ENCODE measurements at regions not wholly inside any gene's neighbourhood (a gene's known extent, or its start where the extent isn't known, plus 50 kb on each side); places are given as distances from the start of the nearest gene placed in this dataset.
A peak's percentile ranks its signal among the peaks of the same experiment; 100 is the strongest.

DNA sequence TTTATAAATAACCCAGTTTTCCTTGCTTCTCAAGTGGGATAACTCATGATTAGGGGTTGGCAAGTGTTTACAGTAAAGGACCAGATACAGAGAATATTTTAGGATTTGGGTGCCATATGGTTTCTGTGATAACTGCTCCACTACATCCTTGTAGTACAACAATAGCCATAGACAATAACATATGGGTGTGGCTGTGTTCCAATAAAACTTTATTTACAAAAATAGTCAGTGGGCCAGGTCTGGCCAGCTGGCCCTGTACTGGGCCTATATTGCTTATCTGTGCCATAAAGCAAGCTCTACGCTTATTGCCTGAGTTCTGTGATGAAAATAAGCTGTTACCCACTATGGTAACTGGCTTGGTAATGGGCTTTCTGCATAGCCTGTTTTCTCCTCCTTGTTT lies 386.5 kb upstream of the RBFOX1 start:
- Histone ChIP-seq H3K9me3 (ENCODE audit: control insufficient read depth, insufficient read depth, low read length) (no peaks in the 10 kb centered on the region), H3K27ac (ENCODE audit: low read depth, low read length) (no peak overlapping the region), H3K27me3 (ENCODE audit: control insufficient read depth, insufficient read depth, low read length) (no peaks in the 10 kb centered on the region), H3K36me3 (ENCODE audit: control insufficient read depth, insufficient read depth, low read length) (no peaks in the 10 kb centered on the region), H3K4me3 (ENCODE audit: low read depth, low read length) (no peak overlapping the region), H3K4me1 (ENCODE audit: control insufficient read depth, insufficient read depth, low read length) (no peaks in the 10 kb centered on the region)
- DNase-seq (ENCODE audit: low read depth in 4 of 6, low spot score in 6 of 6) = no peak
- WGBS (ENCODE audit: insufficient coverage) = no CpG with 5 or more reads among the region's 1 CpG

DNA sequence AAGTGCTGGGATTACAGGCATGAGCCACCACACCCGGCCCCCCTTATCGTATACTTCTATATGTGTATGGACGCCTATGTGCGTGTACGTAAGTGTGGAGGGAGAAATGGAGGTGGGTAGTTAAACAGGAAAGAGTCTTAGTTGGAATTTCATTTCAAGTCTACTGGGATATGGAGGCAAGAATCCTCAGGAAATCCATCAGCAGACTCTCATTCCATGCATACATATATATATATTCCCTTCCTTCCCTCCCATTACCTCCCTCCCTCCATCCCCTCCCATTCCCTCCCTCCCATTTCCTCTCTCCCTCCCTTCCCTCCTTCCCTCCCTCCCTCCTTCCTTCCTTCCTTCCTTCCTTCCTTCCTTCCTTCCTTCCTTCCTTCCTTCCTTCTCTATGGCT lies 391.7 kb upstream of the RBFOX1 start:
- Histone ChIP-seq H3K9me3 (ENCODE audit: control insufficient read depth, insufficient read depth, low read length) (no peaks in the 10 kb centered on the region), H3K27me3 (ENCODE audit: control insufficient read depth, insufficient read depth, low read length) (no peaks in the 10 kb centered on the region), H3K36me3 (ENCODE audit: control insufficient read depth, insufficient read depth, low read length) (no peaks in the 10 kb centered on the region), H3K27ac (ENCODE audit: low read depth, low read length) (no peak overlapping the region), H3K4me3 (ENCODE audit: low read depth, low read length) (no peak overlapping the region), H3K4me1 (ENCODE audit: control insufficient read depth, insufficient read depth, low read length) (no peaks in the 10 kb centered on the region)
- no peak for DNase-seq (ENCODE audit: low read depth in 4 of 6, low spot score in 6 of 6)
- WGBS (ENCODE audit: insufficient coverage) = no CpG with 5 or more reads among the region's 5 CpGs

DNA sequence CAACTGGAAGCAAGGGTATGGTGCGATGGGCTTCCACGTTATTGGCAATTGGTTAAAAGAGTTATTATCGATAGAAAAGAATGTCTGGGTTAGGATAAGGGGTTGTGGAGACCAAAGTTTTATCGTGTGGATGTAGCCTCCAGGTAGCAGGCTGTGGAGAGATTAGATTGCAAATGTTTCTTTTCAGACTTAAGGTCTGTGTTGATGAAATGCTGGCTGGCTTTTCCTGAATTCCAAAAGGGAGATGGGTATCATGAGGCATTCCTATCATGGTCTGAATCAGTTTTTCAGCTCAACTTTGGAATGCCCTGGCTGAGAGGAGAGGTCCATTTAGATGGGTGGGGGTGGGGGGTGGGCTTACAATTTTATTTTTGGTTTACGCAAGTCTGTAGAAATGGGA lies 395.0 kb upstream of the RBFOX1 start:
- Histone ChIP-seq H3K36me3 (ENCODE audit: control insufficient read depth, insufficient read depth, low read length) (no peaks in the 10 kb centered on the region), H3K27me3 (ENCODE audit: control insufficient read depth, insufficient read depth, low read length) (no peaks in the 10 kb centered on the region), H3K27ac (ENCODE audit: low read depth, low read length) (no peak overlapping the region), H3K4me3 (ENCODE audit: low read depth, low read length) (no peak overlapping the region), H3K4me1 (ENCODE audit: control insufficient read depth, insufficient read depth, low read length) (no peaks in the 10 kb centered on the region), H3K9me3 (ENCODE audit: control insufficient read depth, insufficient read depth, low read length) (no peaks in the 10 kb centered on the region)
- 92% methylated on average over 4 of the region's 5 CpGs for WGBS (ENCODE audit: insufficient coverage)
- no peak for DNase-seq (ENCODE audit: low read depth in 4 of 6, low spot score in 6 of 6)

- DNase-seq (ENCODE audit: low read depth in 4 of 6, low spot score in 6 of 6) = peak in 1 of 6 donors; percentile 28
- 85% methylated on average over 2 of the region's 5 CpGs for WGBS (ENCODE audit: insufficient coverage)
- H3K9me3 ChIP-seq (ENCODE audit: control insufficient read depth, insufficient read depth, low read length) = no peaks in the 10 kb centered on the region
- no peaks in the 10 kb centered on the region for H3K36me3 ChIP-seq (ENCODE audit: control insufficient read depth, insufficient read depth, low read length)
- no peak overlapping the region for H3K4me3 ChIP-seq (ENCODE audit: low read depth, low read length)
- H3K4me1 ChIP-seq (ENCODE audit: control insufficient read depth, insufficient read depth, low read length) = no peaks in the 10 kb centered on the region
- no peak overlapping the region for H3K27ac ChIP-seq (ENCODE audit: low read depth, low read length)
- no peaks in the 10 kb centered on the region for H3K27me3 ChIP-seq (ENCODE audit: control insufficient read depth, insufficient read depth, low read length)
Observed at GRCh38 chr16:6932871-6933385, 399.7 kb upstream of the RBFOX1 start.

GRCh38 chr16:6929868-6930267 lies 402.8 kb upstream of the RBFOX1 start:
- H3K27me3 ChIP-seq (ENCODE audit: control insufficient read depth, insufficient read depth, low read length) = no peaks in the 10 kb centered on the region
- no peaks in the 10 kb centered on the region for H3K36me3 ChIP-seq (ENCODE audit: control insufficient read depth, insufficient read depth, low read length)
- no peaks in the 10 kb centered on the region for H3K9me3 ChIP-seq (ENCODE audit: control insufficient read depth, insufficient read depth, low read length)
- no peak overlapping the region for H3K4me3 ChIP-seq (ENCODE audit: low read depth, low read length)
- DNase-seq (ENCODE audit: low read depth in 4 of 6, low spot score in 6 of 6) = no peak
- WGBS (ENCODE audit: insufficient coverage) = no CpG with 5 or more reads among the region's 4 CpGs
- H3K27ac ChIP-seq (ENCODE audit: low read depth, low read length) = no peak overlapping the region
- no peaks in the 10 kb centered on the region for H3K4me1 ChIP-seq (ENCODE audit: control insufficient read depth, insufficient read depth, low read length)

GRCh38 chr16:6926762-6927161 lies 405.9 kb upstream of the RBFOX1 start:
- Histone ChIP-seq H3K9me3 (ENCODE audit: control insufficient read depth, insufficient read depth, low read length) (no peaks in the 10 kb centered on the region), H3K4me3 (ENCODE audit: low read depth, low read length) (no peak overlapping the region), H3K36me3 (ENCODE audit: control insufficient read depth, insufficient read depth, low read length) (no peaks in the 10 kb centered on the region), H3K4me1 (ENCODE audit: control insufficient read depth, insufficient read depth, low read length) (no peaks in the 10 kb centered on the region), H3K27me3 (ENCODE audit: control insufficient read depth, insufficient read depth, low read length) (no peaks in the 10 kb centered on the region), H3K27ac (ENCODE audit: low read depth, low read length) (no peak overlapping the region)
- DNase-seq (ENCODE audit: low read depth in 4 of 6, low spot score in 6 of 6) = peak in 1 of 6 donors; percentile 31
- WGBS (ENCODE audit: insufficient coverage) = 44% methylated on average over 6 of the region's 7 CpGs

DNA sequence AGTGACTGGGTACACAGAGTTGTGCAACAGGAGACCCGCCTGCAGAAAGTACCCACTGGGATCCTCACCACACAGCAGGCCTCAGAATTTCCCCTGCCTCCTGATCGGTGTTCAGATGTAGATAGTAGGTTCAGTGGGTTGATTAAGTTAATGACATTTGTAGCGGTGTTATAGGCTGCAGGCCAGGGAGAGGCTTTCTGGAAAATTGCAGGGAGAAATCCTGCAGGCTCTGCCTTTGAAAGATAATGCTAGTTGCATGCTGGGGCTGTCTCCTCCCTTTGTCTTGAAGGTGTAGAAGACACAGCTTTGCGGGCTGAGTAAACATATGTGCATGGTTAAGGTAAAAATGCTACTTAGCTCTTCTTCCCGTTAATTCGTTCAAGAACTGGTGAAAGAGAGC lies 406.3 kb upstream of the RBFOX1 start:
- DNase-seq (ENCODE audit: low read depth in 4 of 6, low spot score in 6 of 6) = peak in 1 of 6 donors; percentile 40
- no peaks in the 10 kb centered on the region for H3K27me3 ChIP-seq (ENCODE audit: control insufficient read depth, insufficient read depth, low read length)
- H3K9me3 ChIP-seq (ENCODE audit: control insufficient read depth, insufficient read depth, low read length) = no peaks in the 10 kb centered on the region
- WGBS (ENCODE audit: insufficient coverage) = 47% methylated on average over 2 of the region's 6 CpGs
- H3K36me3 ChIP-seq (ENCODE audit: control insufficient read depth, insufficient read depth, low read length) = no peaks in the 10 kb centered on the region
- no peaks in the 10 kb centered on the region for H3K4me1 ChIP-seq (ENCODE audit: control insufficient read depth, insufficient read depth, low read length)
- H3K4me3 ChIP-seq (ENCODE audit: low read depth, low read length) = no peak overlapping the region
- H3K27ac ChIP-seq (ENCODE audit: low read depth, low read length) = no peak overlapping the region

DNA sequence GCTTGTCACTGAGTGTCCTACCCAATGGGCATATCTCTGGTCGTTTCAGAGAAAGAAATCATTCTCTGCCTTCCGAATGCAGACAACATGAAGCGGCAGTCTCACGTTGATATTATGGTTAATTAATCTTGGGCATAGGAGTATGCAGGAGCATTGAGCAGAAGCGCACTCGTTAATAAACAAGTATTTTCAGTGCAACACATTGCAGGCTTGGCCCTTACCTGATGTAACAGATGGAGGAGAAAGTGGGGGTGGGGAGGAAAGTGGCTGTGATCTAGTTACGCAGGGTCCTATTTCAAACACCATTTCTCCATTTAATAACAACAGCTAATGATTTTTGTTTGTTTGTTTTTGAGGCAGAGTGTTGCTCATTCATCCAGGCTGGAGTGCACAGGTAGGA lies 414.0 kb upstream of the RBFOX1 start:
- Histone ChIP-seq H3K4me3 (ENCODE audit: low read depth, low read length) (no peak overlapping the region), H3K27me3 (ENCODE audit: control insufficient read depth, insufficient read depth, low read length) (no peaks in the 10 kb centered on the region), H3K36me3 (ENCODE audit: control insufficient read depth, insufficient read depth, low read length) (no peaks in the 10 kb centered on the region), H3K4me1 (ENCODE audit: control insufficient read depth, insufficient read depth, low read length) (peaks cover under 1% of the 10 kb centered on the region), H3K27ac (ENCODE audit: low read depth, low read length) (no peak overlapping the region), H3K9me3 (ENCODE audit: control insufficient read depth, insufficient read depth, low read length) (peaks cover 2% of the 10 kb centered on the region)
- peak in 2 of 6 donors; percentile 35 to 63 for DNase-seq (ENCODE audit: low read depth in 4 of 6, low spot score in 6 of 6)
- 78% methylated on average over 4 of the region's 7 CpGs for WGBS (ENCODE audit: insufficient coverage)

DNA sequence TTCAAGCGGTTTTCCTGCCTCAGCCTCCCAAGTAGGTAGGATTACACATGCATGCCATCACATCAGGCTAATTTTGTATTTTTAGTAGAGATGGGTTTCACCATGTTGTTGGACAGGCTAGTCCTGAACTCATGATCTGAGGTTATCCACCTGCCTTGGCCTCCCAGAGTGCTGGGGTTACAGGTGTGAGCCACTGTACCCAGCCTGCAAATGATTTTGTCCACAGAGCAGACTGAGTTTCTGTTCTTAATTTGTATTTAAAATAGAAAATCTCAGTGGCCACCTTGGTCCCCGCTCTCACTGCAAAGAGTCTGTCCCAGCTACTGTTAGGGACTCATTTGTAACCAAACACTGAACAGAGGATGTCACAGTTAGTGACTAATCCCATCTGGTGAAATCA lies 415.7 kb upstream of the RBFOX1 start:
- Histone ChIP-seq H3K4me1 (ENCODE audit: control insufficient read depth, insufficient read depth, low read length) (peaks cover 5% of the 10 kb centered on the region), H3K27ac (ENCODE audit: low read depth, low read length) (no peak overlapping the region), H3K9me3 (ENCODE audit: control insufficient read depth, insufficient read depth, low read length) (peaks cover 2% of the 10 kb centered on the region), H3K27me3 (ENCODE audit: control insufficient read depth, insufficient read depth, low read length) (no peaks in the 10 kb centered on the region), H3K36me3 (ENCODE audit: control insufficient read depth, insufficient read depth, low read length) (no peaks in the 10 kb centered on the region), H3K4me3 (ENCODE audit: low read depth, low read length) (no peak overlapping the region)
- no peak for DNase-seq (ENCODE audit: low read depth in 4 of 6, low spot score in 6 of 6)
- no CpG with 5 or more reads among the region's 2 CpGs for WGBS (ENCODE audit: insufficient coverage)

DNA sequence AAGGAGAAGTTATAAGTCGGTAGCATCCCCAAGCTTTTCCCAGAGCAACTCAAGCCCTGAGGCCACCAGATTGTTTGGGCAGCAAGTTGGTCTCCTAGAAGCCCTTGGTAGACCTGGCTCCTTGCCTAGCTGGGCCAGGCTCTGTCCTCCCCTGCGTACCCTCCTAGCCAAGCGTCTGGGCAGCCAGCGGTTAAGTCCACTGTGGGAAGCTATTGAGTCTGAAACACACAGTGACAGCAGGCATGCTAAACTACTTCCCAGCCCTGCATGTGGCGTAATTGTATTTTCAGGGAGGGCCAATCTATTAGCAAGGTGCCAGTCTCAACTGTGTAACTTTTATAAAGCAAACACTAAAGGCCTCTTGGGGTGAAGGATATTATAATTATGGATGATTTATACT lies 419.1 kb upstream of the RBFOX1 start:
- 12% methylated on average over 4 of the region's 5 CpGs for WGBS (ENCODE audit: insufficient coverage)
- Histone ChIP-seq H3K27me3 (ENCODE audit: control insufficient read depth, insufficient read depth, low read length) (no peaks in the 10 kb centered on the region), H3K27ac (ENCODE audit: low read depth, low read length) (no peak overlapping the region), H3K9me3 (ENCODE audit: control insufficient read depth, insufficient read depth, low read length) (no peaks in the 10 kb centered on the region), H3K4me1 (ENCODE audit: control insufficient read depth, insufficient read depth, low read length) (peaks cover 5% of the 10 kb centered on the region), H3K36me3 (ENCODE audit: control insufficient read depth, insufficient read depth, low read length) (no peaks in the 10 kb centered on the region), H3K4me3 (ENCODE audit: low read depth, low read length) (no peak overlapping the region)
- DNase-seq (ENCODE audit: low read depth in 4 of 6, low spot score in 6 of 6) = peak in 5 of 6 donors; percentile 39 to 92 (median 61)
